ENCODE measurements at regions not wholly inside any gene's neighbourhood (a gene's known extent, or its start where the extent isn't known, plus 50 kb on each side); places are given as distances from the start of the nearest gene placed in this dataset.

GRCh38 chr9:75505654-75506053 lies 384.8 kb upstream of the PCSK5 start:
- Histone ChIP-seq H3K27me3 (ENCODE audit: low read depth) (no peaks in the 10 kb centered on the region), H3K27ac (replicated peaks) (no peak overlapping the region), H3K4me1 (no peaks in the 10 kb centered on the region), H3K4me3 (no peak overlapping the region), H3K36me3 (no peaks in the 10 kb centered on the region), H3K9me3 (replicated peaks) (peaks cover 23% of the 10 kb centered on the region)
- no peak for DNase-seq
- TF ChIP-seq CTCF (IDR thresholded peaks at IDR 0.05; ENCODE audit: borderline replicate concordance), result no peak
- intact Hi-C loops (cut with micrococcal nuclease), result no loop called here

GRCh38 chr9:75529463-75529862 lies 361.0 kb upstream of the PCSK5 start:
- Histone ChIP-seq H3K4me3 (no peak overlapping the region), H3K9me3 (replicated peaks) (no peaks in the 10 kb centered on the region), H3K27ac (replicated peaks) (no peak overlapping the region), H3K4me1 (peaks cover 10% of the 10 kb centered on the region), H3K36me3 (no peaks in the 10 kb centered on the region), H3K27me3 (ENCODE audit: low read depth) (no peaks in the 10 kb centered on the region)
- intact Hi-C loops (cut with micrococcal nuclease), result no loop called here
- no peak for DNase-seq
- TF ChIP-seq CTCF (IDR thresholded peaks at IDR 0.05; ENCODE audit: borderline replicate concordance), result no peak

GRCh38 chr9:75531588-75531987 lies 358.9 kb upstream of the PCSK5 start:
- H3K36me3 ChIP-seq, result no peaks in the 10 kb centered on the region
- peaks cover 2% of the 10 kb centered on the region for H3K9me3 ChIP-seq (replicated peaks)
- DNase-seq, result no peak
- intact Hi-C loops (cut with micrococcal nuclease), result no loop called here
- H3K4me3 ChIP-seq, result no peak overlapping the region
- H3K27me3 ChIP-seq (ENCODE audit: low read depth), result no peaks in the 10 kb centered on the region
- TF ChIP-seq CTCF (IDR thresholded peaks at IDR 0.05; ENCODE audit: borderline replicate concordance), result no peak
- peaks cover 10% of the 10 kb centered on the region for H3K4me1 ChIP-seq
- no peak overlapping the region for H3K27ac ChIP-seq (replicated peaks)

GRCh38 chr9:75532233-75533050 lies 358.0 kb upstream of the PCSK5 start:
- Histone ChIP-seq H3K4me1 (peaks cover 10% of the 10 kb centered on the region), H3K36me3 (no peaks in the 10 kb centered on the region), H3K9me3 (replicated peaks) (peaks cover 11% of the 10 kb centered on the region), H3K27ac (replicated peaks) (no peak overlapping the region), H3K27me3 (ENCODE audit: low read depth) (no peaks in the 10 kb centered on the region), H3K4me3 (no peak overlapping the region)
- intact Hi-C loops (cut with micrococcal nuclease), result no loop called here
- TF ChIP-seq CTCF (IDR thresholded peaks at IDR 0.05; ENCODE audit: borderline replicate concordance), result no peak
- DNase-seq, result no peak

- H3K36me3 ChIP-seq, result no peaks in the 10 kb centered on the region
- no peak overlapping the region for H3K4me3 ChIP-seq
- peaks cover 16% of the 10 kb centered on the region for H3K9me3 ChIP-seq (replicated peaks)
- intact Hi-C loops (cut with micrococcal nuclease), result no loop called here
- no peak for TF ChIP-seq CTCF (IDR thresholded peaks at IDR 0.05; ENCODE audit: borderline replicate concordance)
- no peak for DNase-seq
- no peak overlapping the region for H3K27ac ChIP-seq (replicated peaks)
- H3K4me1 ChIP-seq, result no peaks in the 10 kb centered on the region
- no peaks in the 10 kb centered on the region for H3K27me3 ChIP-seq (ENCODE audit: low read depth)
These were observed 350.9 kb upstream of the PCSK5 start for GRCh38 chr9:75539523-75539922.

Data from left ventricle myocardium inferior (tissue), 1 donor.